ENCODE measurements at regions not wholly inside any gene's neighbourhood (a gene's known extent, or its start where the extent isn't known, plus 50 kb on each side); places are given as distances from the start of the nearest gene placed in this dataset.

- TF ChIP-seq CTCF (conservative IDR thresholded peaks at IDR 0.05) (no peak), ZFX (IDR thresholded peaks at IDR 0.05) (no peak)
Measured at GRCh38 chr2:216292475-216292874, 79.8 kb downstream of the MARCHF4 start.
